Nucleus accumbens (tissue), 56 donors: ENCODE measurements at regions not wholly inside any gene's neighbourhood (a gene's known extent, or its start where the extent isn't known, plus 50 kb on each side); places are given as distances from the start of the nearest gene placed in this dataset.
A peak's percentile ranks its signal among the peaks of the same experiment; 100 is the strongest.

ENCODE experiments used
- DNase-seq, 56 donors: peaks; one replicate each; lab custom pipeline; 2025; lab: John Stamatoyannopoulos, UW

GRCh38 chr2:9737053-9737875 is 106.0 kb upstream of the TAF1B start:
- DNase-seq = peak in 6 of 56 donors; percentile 9 to 71 (median 31)

GRCh38 chr2:9738062-9738461 is 105.2 kb upstream of the TAF1B start:
- DNase-seq = no peak

- peak in 1 of 56 donors; percentile 15 for DNase-seq
These were observed 104.5 kb upstream of the TAF1B start for GRCh38 chr2:9738535-9739496.

GRCh38 chr2:9739531-9739964 is 103.7 kb upstream of the TAF1B start:
- DNase-seq = no peak

GRCh38 chr2:9740382-9741073 is 102.7 kb upstream of the TAF1B start:
- no peak for DNase-seq

- DNase-seq = no peak
These were observed 102.2 kb upstream of the TAF1B start for GRCh38 chr2:9741110-9741509.

GRCh38 chr2:9742601-9743000 is 100.7 kb upstream of the TAF1B start:
- DNase-seq = no peak

- no peak for DNase-seq
These were observed 98.8 kb upstream of the TAF1B start for GRCh38 chr2:9744256-9745004.

- no peak for DNase-seq
These were observed 97.9 kb upstream of the TAF1B start for GRCh38 chr2:9745153-9745899.

- DNase-seq = no peak
These were observed 95.9 kb upstream of the TAF1B start for GRCh38 chr2:9747396-9747795.

GRCh38 chr2:9748577-9748976 is 94.7 kb upstream of the TAF1B start:
- no peak for DNase-seq

GRCh38 chr2:9749546-9750223 is 93.6 kb upstream of the TAF1B start:
- no peak for DNase-seq

- no peak for DNase-seq
These were observed 92.8 kb upstream of the TAF1B start for GRCh38 chr2:9750224-9751215.

GRCh38 chr2:9751831-9752230 is 91.4 kb upstream of the TAF1B start:
- no peak for DNase-seq

GRCh38 chr2:9752441-9753275 is 90.6 kb upstream of the TAF1B start:
- DNase-seq = no peak

GRCh38 chr2:9753276-9753600 is 90.0 kb upstream of the TAF1B start:
- peak in 7 of 56 donors; percentile 7 to 75 (median 33) for DNase-seq
